Esophagus muscularis mucosa (tissue), 4 donors: ENCODE measurements at regions not wholly inside any gene's neighbourhood (a gene's known extent, or its start where the extent isn't known, plus 50 kb on each side); places are given as distances from the start of the nearest gene placed in this dataset.

Experiments used
- DNase-seq: peaks from one replicate; pipeline ENCODE4 v3.0.0-alpha.2; 2017; ENCODE audit errors: extremely low spot score
- H3K27ac ChIP-seq, 4 donors: fragments of 200-600 bp; sonication (generic); replicated peaks in 1 of 4; 1 replicate in 3 of 4; 2 replicates in 1 of 4; pipeline ENCODE4 v1.5.1; 2016 to 2019; ENCODE audit warnings: mild to moderate bottlenecking in 1 of 4
- H3K27me3 ChIP-seq, 4 donors: fragments of 200-600 bp; sonication (generic); one replicate each; pipeline versions ENCODE4 v1.5.1 to v1.6.0; 2016 to 2019
- H3K36me3 ChIP-seq, 4 donors: fragments of 200-600 bp; sonication (generic); one replicate each; pipeline ENCODE4 v1.5.1; 2016 to 2019
- H3K4me1 ChIP-seq, 4 donors: fragments of 200-600 bp; sonication (generic); one replicate each; pipeline ENCODE4 v1.5.1; 2016 to 2019
- H3K4me3 ChIP-seq, 4 donors: fragments of 200-600 bp; sonication (generic); 1 replicate in 2 of 4; 2 replicates in 2 of 4; pipeline ENCODE4 v1.5.1; 2016 to 2019; ENCODE audit warnings: mild to moderate bottlenecking in 4 of 4, moderate library complexity in 1 of 4
- H3K9me3 ChIP-seq, 4 donors: fragments of 200-600 bp; sonication (generic); 1 replicate in 3 of 4; 2 replicates in 1 of 4; pipeline ENCODE4 v1.5.1; 2016 to 2019
- EP300 ChIP-seq: sonication (generic); formaldehyde crosslinking; IDR thresholded peaks from one replicate; pipeline ENCODE4 v1.6.1; 2017; ENCODE audit warnings: antibody characterized with exemption
- POLR2A ChIP-seq: fragments of 450-650 bp; IDR thresholded peaks from one replicate; pipeline ENCODE4 v1.6.1; 2017; ENCODE audit warnings: antibody characterized with exemption, moderate library complexity, mild to moderate bottlenecking, low read depth
- POLR2AphosphoS5 ChIP-seq, 2 donors: sonication (generic); formaldehyde crosslinking; IDR thresholded peaks; one replicate each; pipeline ENCODE4 v1.6.1; 2017; ENCODE audit warnings: antibody characterized with exemption in 2 of 2
- WGBS: methylation state at CpG from one replicate; pipeline ENCODE4 v1.1.5; 2018; 5-methylcytosine and 5-hydroxymethylcytosine counted together
- intact Hi-C: fragments of 100-400 bp; cut with DNase I; formaldehyde crosslinking; loops from one replicate; pipeline ENCODE4 v1.15.1; 2023
- TF ChIP-seq, protein P1 (sequence below), 3 experiments: fragments of 200-600 bp in 2 of 3; fragments of 450-650 bp in 1 of 3; sonication (generic) in 2 of 3; IDR thresholded peaks; one replicate each; pipeline ENCODE4 v1.5.1; 2017 to 2019; ENCODE audit warnings: antibody characterized with exemption in 3 of 3, mild to moderate bottlenecking in 2 of 3, moderate library complexity in 1 of 3

DNA sequence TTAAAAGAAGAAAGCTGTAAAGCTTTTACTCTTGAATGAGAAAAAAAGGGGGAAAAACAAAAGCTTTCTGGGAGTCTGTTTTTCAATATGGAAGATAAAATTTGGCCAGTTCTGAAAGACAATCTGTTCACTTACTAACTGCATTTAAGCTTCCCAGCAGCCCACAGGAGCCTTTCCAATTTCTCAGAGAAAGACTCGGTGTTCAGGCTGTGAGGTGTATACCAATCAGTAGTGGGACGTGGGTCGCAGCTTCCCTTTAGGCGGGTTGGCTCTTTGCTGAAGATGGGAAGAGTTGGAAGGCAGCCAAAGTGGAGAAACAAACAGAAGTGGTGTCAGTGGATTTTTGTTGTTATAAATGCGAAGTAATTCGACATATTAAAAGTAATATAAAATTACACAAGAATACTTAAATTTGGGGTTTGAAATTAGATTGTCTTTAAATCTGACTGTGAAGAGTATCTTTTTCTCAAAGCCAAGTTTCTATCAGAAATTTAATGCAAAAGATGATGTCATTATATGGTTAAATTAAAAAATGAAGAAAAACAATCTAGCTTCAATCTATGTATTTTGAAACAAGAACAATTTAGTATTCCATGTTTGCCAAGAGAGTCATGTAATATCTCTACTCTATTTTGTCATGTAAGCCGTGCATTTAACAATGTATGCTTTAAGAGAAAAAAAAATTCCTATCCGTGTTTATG lies 590.2 kb upstream of the ATXN7L3B start:
- H3K4me1 ChIP-seq, result no peaks in the 10 kb centered on the region
- intact Hi-C loops, result no loop called here
- no peaks in the 10 kb centered on the region for H3K9me3 ChIP-seq
- DNase-seq, result no peak
- H3K27me3 ChIP-seq, result no peaks in the 10 kb centered on the region
- 66% methylated on average over 8 of the region's 8 CpGs for WGBS
- no peaks in the 10 kb centered on the region for H3K36me3 ChIP-seq
- H3K27ac ChIP-seq, result no peak overlapping the region
- H3K4me3 ChIP-seq, result no peak overlapping the region
- TF ChIP-seq EP300, result no peak

DNA sequence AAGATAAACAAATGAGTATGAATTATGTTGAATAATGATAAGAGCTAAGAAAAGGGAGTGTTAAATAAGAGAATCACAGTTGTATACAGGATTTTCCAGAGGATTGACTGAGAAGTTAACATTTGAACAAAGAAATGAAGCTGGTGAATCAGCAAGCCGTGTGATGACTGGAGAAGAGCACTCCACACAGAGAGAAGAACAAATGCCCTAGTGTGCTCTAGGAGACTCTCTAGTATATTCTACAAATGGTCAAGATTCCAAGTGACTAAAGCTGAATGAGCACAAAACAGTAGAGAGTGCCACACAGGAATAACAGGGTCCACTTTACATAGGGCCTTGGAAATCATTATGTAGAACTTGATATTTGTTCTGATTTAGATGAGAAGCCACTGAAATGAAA lies 587.1 kb upstream of the ATXN7L3B start:
- no peak for TF ChIP-seq EP300
- no peak for TF ChIP-seq POLR2AphosphoS5 (IDR thresholded peaks at IDR 0.05)
- TF ChIP-seq, protein P1, sequence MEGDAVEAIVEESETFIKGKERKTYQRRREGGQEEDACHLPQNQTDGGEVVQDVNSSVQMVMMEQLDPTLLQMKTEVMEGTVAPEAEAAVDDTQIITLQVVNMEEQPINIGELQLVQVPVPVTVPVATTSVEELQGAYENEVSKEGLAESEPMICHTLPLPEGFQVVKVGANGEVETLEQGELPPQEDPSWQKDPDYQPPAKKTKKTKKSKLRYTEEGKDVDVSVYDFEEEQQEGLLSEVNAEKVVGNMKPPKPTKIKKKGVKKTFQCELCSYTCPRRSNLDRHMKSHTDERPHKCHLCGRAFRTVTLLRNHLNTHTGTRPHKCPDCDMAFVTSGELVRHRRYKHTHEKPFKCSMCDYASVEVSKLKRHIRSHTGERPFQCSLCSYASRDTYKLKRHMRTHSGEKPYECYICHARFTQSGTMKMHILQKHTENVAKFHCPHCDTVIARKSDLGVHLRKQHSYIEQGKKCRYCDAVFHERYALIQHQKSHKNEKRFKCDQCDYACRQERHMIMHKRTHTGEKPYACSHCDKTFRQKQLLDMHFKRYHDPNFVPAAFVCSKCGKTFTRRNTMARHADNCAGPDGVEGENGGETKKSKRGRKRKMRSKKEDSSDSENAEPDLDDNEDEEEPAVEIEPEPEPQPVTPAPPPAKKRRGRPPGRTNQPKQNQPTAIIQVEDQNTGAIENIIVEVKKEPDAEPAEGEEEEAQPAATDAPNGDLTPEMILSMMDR (IDR thresholded peaks at IDR 0.05), result no peak
- TF ChIP-seq POLR2A, result no peak
- Histone ChIP-seq H3K36me3 (no peaks in the 10 kb centered on the region), H3K9me3 (no peaks in the 10 kb centered on the region), H3K27me3 (no peaks in the 10 kb centered on the region), H3K4me1 (no peaks in the 10 kb centered on the region), H3K4me3 (no peak overlapping the region), H3K27ac (no peak overlapping the region)
- 40% methylated on average over 1 of the region's 1 CpG for WGBS
- no peak for DNase-seq
- intact Hi-C loops, result no loop called here

DNA sequence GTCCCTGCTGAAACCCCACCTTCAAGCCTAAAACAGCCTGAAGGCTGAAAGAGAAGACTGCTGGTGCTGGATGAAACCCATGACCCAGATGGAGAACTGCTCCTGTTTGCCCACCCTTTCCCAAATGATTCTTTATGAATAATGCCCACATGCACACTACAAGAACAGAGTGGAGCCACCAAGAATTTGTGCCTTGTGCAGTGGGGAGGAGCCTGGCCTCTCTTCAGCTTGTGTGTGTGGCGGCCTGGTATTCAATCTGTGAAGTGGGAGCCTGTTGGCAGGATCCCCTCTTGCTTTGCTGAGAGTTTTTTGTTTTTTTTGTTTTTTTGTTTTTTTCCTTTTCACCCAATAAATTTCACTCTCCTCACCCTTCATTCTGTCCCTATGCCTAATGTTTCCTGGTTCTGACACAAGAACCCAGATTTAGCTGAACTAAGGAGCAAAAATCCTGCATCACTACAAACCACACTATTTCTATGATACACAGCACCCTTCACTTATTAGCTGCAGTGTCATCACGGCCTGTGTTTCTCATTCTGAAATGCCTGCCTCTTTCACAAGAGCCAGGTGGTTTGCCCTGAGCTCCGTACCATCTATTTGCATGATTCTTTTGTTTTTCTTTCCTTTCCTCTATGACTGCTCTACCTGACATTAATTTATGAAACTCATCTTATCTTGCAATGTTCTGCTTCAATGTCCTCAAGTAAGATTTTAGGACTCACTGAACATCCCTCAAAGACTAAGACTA lies 585.5 kb upstream of the ATXN7L3B start:
- intact Hi-C loops, result no loop called here
- WGBS, result 83% methylated on average over 3 of the region's 3 CpGs

DNA sequence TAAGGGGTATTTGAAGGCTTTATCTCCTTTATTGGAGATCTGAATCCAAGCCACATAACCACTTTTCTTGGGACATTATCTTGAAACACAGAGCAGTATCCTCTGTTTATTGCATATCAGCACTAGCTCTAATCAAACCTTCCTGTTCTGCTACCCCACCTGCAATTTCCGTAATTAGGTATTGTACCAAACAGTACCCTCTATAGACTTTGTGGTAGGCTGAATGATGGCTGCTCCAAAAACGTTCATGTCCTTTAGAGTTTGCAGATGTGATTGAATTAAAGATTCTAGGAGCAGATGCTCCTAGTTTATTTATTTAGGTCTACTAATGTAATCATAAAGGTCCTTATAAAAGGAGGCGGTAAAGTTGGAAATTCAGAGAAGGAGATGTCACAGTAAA lies 573.0 kb upstream of the ATXN7L3B start:
- no peaks in the 10 kb centered on the region for H3K9me3 ChIP-seq
- no peak overlapping the region for H3K27ac ChIP-seq
- no peaks in the 10 kb centered on the region for H3K27me3 ChIP-seq
- H3K4me3 ChIP-seq, result no peak overlapping the region
- H3K36me3 ChIP-seq, result no peaks in the 10 kb centered on the region
- DNase-seq, result no peak
- 58% methylated on average over 3 of the region's 3 CpGs for WGBS
- no peaks in the 10 kb centered on the region for H3K4me1 ChIP-seq
- TF ChIP-seq, protein P1 (IDR thresholded peaks at IDR 0.05), result no peak
- TF ChIP-seq POLR2A (no peak), EP300 (no peak), POLR2AphosphoS5 (IDR thresholded peaks at IDR 0.05) (no peak)
- intact Hi-C loops, result no loop called here

More for the DNA sequence above, 585.5 kb upstream of the ATXN7L3B start:
- H3K27ac ChIP-seq, result no peak overlapping the region
- DNase-seq, result no peak
- no peaks in the 10 kb centered on the region for H3K9me3 ChIP-seq
- TF ChIP-seq POLR2A (no peak), POLR2AphosphoS5 (IDR thresholded peaks at IDR 0.05) (no peak), EP300 (no peak)
- no peaks in the 10 kb centered on the region for H3K4me1 ChIP-seq
- H3K36me3 ChIP-seq, result no peaks in the 10 kb centered on the region
- H3K4me3 ChIP-seq, result no peak overlapping the region
- H3K27me3 ChIP-seq, result no peaks in the 10 kb centered on the region

DNA sequence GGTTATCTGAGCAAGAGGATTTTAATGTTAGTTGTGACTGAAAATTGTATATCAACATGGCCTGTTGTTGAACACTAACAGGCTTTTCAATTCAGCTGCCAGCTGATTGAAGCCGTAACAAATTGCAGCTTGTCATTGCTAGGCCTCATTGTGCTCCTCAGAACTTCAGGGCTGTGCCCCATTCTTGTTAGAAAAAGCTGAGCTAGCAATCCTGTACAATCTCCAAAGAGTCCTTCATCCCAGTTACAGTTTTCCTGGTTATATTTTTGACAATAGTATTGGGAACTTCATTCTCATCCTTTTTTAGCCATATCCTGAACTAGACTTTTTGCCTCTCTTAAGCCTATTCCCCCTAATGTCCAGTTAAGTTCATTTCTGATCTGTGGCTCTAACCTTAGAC lies 564.1 kb upstream of the ATXN7L3B start:
- Histone ChIP-seq H3K4me1 (no peaks in the 10 kb centered on the region), H3K36me3 (no peaks in the 10 kb centered on the region)
- 74% methylated on average over 1 of the region's 1 CpG for WGBS

DNA sequence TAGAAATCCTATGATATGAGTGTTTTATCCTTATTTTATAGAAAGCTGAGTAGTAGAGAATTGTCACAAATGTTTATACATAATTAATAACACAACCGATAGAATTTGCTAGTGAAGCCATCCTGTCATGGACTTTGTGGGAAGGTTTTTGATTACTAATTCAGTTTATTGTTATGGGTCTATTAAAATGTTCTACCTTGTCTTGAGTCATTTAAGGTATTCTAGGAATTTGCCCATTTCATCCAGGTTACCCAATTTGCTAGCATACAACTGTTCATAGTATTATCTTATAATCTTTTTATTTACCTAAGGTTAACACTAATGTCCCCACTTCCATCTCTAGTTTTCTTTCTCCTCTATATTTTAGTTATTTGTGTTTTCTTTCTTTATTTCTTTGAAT lies 553.1 kb upstream of the ATXN7L3B start:
- H3K36me3 ChIP-seq, result no peaks in the 10 kb centered on the region
- 87% methylated on average over 1 of the region's 1 CpG for WGBS
- no peaks in the 10 kb centered on the region for H3K4me1 ChIP-seq

More for the DNA sequence above, 564.1 kb upstream of the ATXN7L3B start:
- H3K27ac ChIP-seq, result no peak overlapping the region
- no peak for TF ChIP-seq EP300
- no peak for TF ChIP-seq POLR2A
- H3K9me3 ChIP-seq, result no peaks in the 10 kb centered on the region
- H3K27me3 ChIP-seq, result no peaks in the 10 kb centered on the region
- DNase-seq, result no peak
- intact Hi-C loops, result no loop called here
- no peak overlapping the region for H3K4me3 ChIP-seq

More for the DNA sequence above, 553.1 kb upstream of the ATXN7L3B start:
- Histone ChIP-seq H3K9me3 (no peaks in the 10 kb centered on the region), H3K27me3 (no peaks in the 10 kb centered on the region), H3K27ac (no peak overlapping the region), H3K4me3 (no peak overlapping the region)
- no peak for DNase-seq
- TF ChIP-seq, protein P1 (IDR thresholded peaks at IDR 0.05), result no peak
- TF ChIP-seq POLR2AphosphoS5 (IDR thresholded peaks at IDR 0.05), result no peak
- no peak for TF ChIP-seq EP300
- no peak for TF ChIP-seq POLR2A
- intact Hi-C loops, result no loop called here
